Panc1 (cell line): ENCODE measurements at regions not wholly inside any gene's neighbourhood (a gene's known extent, or its start where the extent isn't known, plus 50 kb on each side); places are given as distances from the start of the nearest gene placed in this dataset.

Source experiments
- ATAC-seq: fragments of 200-7000 bp; cut with Tn5 transposase; 2 replicates; pipeline ENCODE4 v1.9.1; 2020; ENCODE audit warnings: mild to moderate bottlenecking, moderate library complexity
- BruUV-seq: library from RNA; stranded (reverse); fragments of 400-500 nt; replicated peaks from 2 replicates; lab custom pipeline; 2021; lab: Mats Ljungman, UMichigan
- CTCF ChIA-PET: fragments of 300-600 bp; sonication (Branson Sonifier 250); formaldehyde crosslinking; loops from one replicate; lab custom pipeline; 2022; ENCODE audit warnings: antibody characterized with exemption; lab: Charles Lee
- POLR2A ChIA-PET: fragments of 300-600 bp; sonication (Branson Sonifier 250); formaldehyde crosslinking; loops from one replicate; lab custom pipeline; 2022; ENCODE audit warnings: antibody characterized with exemption; lab: Charles Lee
- DNase-seq: peaks from one replicate; pipeline ENCODE4 v3.0.0-alpha.2; 2010; ENCODE audit warnings: low read depth, low spot score
- H3K27ac ChIP-seq: 2 replicates; pipeline ENCODE4 v1.5.1; 2011; ENCODE audit warnings: mild to moderate bottlenecking, low read length, inconsistent platforms
- H3K27me3 ChIP-seq: fragments of 200-500 bp; sonication (Bioruptor generic); 2 replicates; pipeline ENCODE4 v1.6.0; 2014; ENCODE audit warnings: low read length, inconsistent platforms; ENCODE audit not compliant: control insufficient read depth, insufficient read depth
- H3K36me3 ChIP-seq: fragments of 200-500 bp; sonication (Bioruptor generic); 2 replicates; pipeline ENCODE4 v1.5.1; 2014; ENCODE audit warnings: inconsistent platforms, mild to moderate bottlenecking, low read length, moderate library complexity; ENCODE audit not compliant: control insufficient read depth, insufficient read depth
- H3K4me1 ChIP-seq: 2 replicates; pipeline ENCODE4 v1.5.1; 2011; ENCODE audit warnings: inconsistent platforms, mild to moderate bottlenecking, low read length, moderate library complexity; ENCODE audit not compliant: control insufficient read depth, insufficient read depth
- H3K4me3 ChIP-seq, 2 experiments: 2 replicates each; pipeline ENCODE4 v1.5.1; 2011 to 2012; ENCODE audit warnings: low read depth in 2 of 2, low read length in 2 of 2, mild to moderate bottlenecking in 2 of 2, inconsistent platforms in 1 of 2, moderate library complexity in 1 of 2
- H3K9me3 ChIP-seq: fragments of 200-500 bp; sonication (Bioruptor generic); 2 replicates; pipeline ENCODE4 v1.5.1; 2014; ENCODE audit warnings: low read depth, mild to moderate bottlenecking, inconsistent platforms, low read length, moderate library complexity; ENCODE audit not compliant: control insufficient read depth, insufficient read depth
- POLR2AphosphoS5 ChIP-seq: IDR thresholded peaks from 2 replicates; pipeline ENCODE4 v1.6.1; 2012; ENCODE audit warnings: mild to moderate bottlenecking, low read depth, low read length, moderate library complexity
- SIN3A ChIP-seq: IDR thresholded peaks from 2 replicates; pipeline ENCODE4 v1.6.1; 2012; ENCODE audit warnings: low read depth, mild to moderate bottlenecking, low read length, moderate library complexity, borderline replicate concordance; ENCODE audit not compliant: insufficient read depth
- TCF7L2 ChIP-seq: IDR thresholded peaks from 2 replicates; pipeline ENCODE4 v1.6.1; 2011; ENCODE audit warnings: mild to moderate bottlenecking, low read depth, low read length, inconsistent platforms
- in situ Hi-C: cut with HindIII; loops from 2 replicates; pipeline ENCODE4 v1.10.0; 2016; ENCODE audit warnings: low sequenced_read_pairs, low pct_unique_long_range_greater_than_20kb
- intact Hi-C: fragments of 100-400 bp; cut with micrococcal nuclease; formaldehyde crosslinking; loops from one replicate; pipeline ENCODE4 v1.10.0; 2022; ENCODE audit not compliant: unreplicated experiment
- TF ChIP-seq, protein P1 (sequence below): fragments of 450-650 bp; IDR thresholded peaks from 2 replicates; pipeline ENCODE4 v1.5.1; 2017; ENCODE audit warnings: mild to moderate bottlenecking
- TF ChIP-seq, protein P2 (sequence below), 2 experiments: IDR thresholded peaks; 2 replicates each; pipeline ENCODE4 v1.6.1; 2011 to 2012; ENCODE audit warnings: low read depth in 2 of 2, control low read depth in 1 of 2, low read length in 1 of 2, mild to moderate bottlenecking in 1 of 2, moderate library complexity in 1 of 2; ENCODE audit not compliant: insufficient read depth in 1 of 2

DNA sequence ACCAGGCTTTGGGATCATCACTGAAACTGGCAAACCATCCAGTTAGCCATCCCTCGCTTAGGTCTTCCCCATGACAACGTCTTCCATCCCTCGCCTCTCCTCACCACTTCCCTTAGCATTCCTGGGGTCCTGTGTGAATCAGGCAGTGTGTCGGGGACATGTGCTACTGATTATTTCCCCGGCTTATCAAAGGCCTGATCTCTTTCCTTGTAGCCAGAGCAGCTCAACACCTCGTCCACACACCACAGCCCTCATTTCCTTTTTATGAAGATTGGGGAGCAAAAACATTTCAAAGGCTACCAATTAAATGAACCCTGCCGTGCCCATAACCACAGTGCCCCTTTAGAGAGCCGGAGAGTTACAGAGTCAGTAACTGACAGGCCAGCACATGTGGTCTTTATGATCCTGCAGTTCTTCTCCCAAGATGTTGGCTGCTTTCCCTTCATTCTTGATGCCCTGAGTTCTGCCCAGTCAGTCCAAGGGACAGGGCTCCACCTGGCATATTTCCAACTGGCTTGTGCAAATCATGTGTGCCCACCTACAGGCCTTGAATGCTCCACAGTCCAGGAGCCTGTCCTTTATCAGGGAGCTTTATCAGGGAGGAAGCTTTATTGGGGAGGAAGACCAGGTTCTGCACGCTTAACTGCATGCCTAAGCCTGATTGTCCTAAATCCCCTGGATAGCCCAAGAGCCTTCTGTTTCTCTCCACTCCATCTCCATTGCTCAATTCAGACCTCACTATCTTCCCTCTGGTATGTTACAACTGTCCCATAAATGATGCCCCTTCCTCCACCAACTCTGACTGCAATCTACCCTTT, 343.1 kb downstream of the CYRIA start:
- Histone ChIP-seq H3K4me1 (no peaks in the 10 kb centered on the region), H3K27me3 (no peaks in the 10 kb centered on the region), H3K9me3 (no peaks in the 10 kb centered on the region), H3K4me3 (no peak overlapping the region), H3K36me3 (no peaks in the 10 kb centered on the region), H3K27ac (no peak overlapping the region)
- DNase-seq (no peak), ATAC-seq (no peak)
- in situ Hi-C loops (no loop called here), intact Hi-C loops (no loop called here)
- TF ChIP-seq SIN3A (no peak), POLR2AphosphoS5 (no peak), TCF7L2 (no peak)
- TF ChIP-seq, protein P1, sequence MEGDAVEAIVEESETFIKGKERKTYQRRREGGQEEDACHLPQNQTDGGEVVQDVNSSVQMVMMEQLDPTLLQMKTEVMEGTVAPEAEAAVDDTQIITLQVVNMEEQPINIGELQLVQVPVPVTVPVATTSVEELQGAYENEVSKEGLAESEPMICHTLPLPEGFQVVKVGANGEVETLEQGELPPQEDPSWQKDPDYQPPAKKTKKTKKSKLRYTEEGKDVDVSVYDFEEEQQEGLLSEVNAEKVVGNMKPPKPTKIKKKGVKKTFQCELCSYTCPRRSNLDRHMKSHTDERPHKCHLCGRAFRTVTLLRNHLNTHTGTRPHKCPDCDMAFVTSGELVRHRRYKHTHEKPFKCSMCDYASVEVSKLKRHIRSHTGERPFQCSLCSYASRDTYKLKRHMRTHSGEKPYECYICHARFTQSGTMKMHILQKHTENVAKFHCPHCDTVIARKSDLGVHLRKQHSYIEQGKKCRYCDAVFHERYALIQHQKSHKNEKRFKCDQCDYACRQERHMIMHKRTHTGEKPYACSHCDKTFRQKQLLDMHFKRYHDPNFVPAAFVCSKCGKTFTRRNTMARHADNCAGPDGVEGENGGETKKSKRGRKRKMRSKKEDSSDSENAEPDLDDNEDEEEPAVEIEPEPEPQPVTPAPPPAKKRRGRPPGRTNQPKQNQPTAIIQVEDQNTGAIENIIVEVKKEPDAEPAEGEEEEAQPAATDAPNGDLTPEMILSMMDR = no peak
- TF ChIP-seq, protein P2, sequence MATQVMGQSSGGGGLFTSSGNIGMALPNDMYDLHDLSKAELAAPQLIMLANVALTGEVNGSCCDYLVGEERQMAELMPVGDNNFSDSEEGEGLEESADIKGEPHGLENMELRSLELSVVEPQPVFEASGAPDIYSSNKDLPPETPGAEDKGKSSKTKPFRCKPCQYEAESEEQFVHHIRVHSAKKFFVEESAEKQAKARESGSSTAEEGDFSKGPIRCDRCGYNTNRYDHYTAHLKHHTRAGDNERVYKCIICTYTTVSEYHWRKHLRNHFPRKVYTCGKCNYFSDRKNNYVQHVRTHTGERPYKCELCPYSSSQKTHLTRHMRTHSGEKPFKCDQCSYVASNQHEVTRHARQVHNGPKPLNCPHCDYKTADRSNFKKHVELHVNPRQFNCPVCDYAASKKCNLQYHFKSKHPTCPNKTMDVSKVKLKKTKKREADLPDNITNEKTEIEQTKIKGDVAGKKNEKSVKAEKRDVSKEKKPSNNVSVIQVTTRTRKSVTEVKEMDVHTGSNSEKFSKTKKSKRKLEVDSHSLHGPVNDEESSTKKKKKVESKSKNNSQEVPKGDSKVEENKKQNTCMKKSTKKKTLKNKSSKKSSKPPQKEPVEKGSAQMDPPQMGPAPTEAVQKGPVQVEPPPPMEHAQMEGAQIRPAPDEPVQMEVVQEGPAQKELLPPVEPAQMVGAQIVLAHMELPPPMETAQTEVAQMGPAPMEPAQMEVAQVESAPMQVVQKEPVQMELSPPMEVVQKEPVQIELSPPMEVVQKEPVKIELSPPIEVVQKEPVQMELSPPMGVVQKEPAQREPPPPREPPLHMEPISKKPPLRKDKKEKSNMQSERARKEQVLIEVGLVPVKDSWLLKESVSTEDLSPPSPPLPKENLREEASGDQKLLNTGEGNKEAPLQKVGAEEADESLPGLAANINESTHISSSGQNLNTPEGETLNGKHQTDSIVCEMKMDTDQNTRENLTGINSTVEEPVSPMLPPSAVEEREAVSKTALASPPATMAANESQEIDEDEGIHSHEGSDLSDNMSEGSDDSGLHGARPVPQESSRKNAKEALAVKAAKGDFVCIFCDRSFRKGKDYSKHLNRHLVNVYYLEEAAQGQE (IDR thresholded peaks at IDR 0.05; ENCODE audit: insufficient read depth in 1 of 2, low read depth in 2 of 2, low read length in 1 of 2) = no peak
- BruUV-seq = no TSS peak
- POLR2A ChIA-PET = no interaction called here
- CTCF ChIA-PET = no interaction called here

DNA sequence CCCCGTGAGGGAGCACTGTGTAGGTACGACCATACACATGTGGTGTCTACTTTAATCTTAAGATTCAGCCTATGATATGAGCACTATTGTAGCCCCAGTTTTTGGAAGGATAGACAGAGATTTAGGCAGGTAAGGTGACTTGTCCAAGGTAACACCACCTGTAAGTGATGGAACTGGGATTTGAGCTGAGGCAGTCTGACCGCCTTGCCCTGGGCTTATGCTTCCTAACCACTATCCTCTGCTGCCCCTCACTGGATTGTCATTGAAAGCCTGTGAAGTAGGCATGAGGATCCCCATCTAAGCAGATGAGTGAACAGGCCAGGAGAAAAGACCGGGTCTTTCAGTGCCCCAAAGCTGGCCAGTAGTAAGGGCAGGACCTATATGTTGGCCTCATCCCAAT, 343.8 kb downstream of the CYRIA start:
- intact Hi-C loops (no loop called here), in situ Hi-C loops (no loop called here)
- ATAC-seq = 0 out of 2 replicates have a peak, but pooled peaks have one; percentile 48
- ChIA-PET CTCF (no interaction called here), POLR2A (no interaction called here)
- DNase-seq = no peak
- BruUV-seq = no TSS peak
- Histone ChIP-seq H3K4me1 (no peaks in the 10 kb centered on the region), H3K9me3 (no peaks in the 10 kb centered on the region), H3K27ac (no peak overlapping the region), H3K36me3 (no peaks in the 10 kb centered on the region), H3K27me3 (no peaks in the 10 kb centered on the region), H3K4me3 (no peak overlapping the region)
- TF ChIP-seq, protein P1 = no peak
- TF ChIP-seq TCF7L2 = no peak
- TF ChIP-seq POLR2AphosphoS5 = no peak
- TF ChIP-seq SIN3A = no peak
- TF ChIP-seq, protein P2 (IDR thresholded peaks at IDR 0.05; ENCODE audit: insufficient read depth in 1 of 2, low read depth in 2 of 2, low read length in 1 of 2) = no peak
